Esophagus squamous epithelium (tissue), 4 donors: ENCODE measurements at regions not wholly inside any gene's neighbourhood (a gene's known extent, or its start where the extent isn't known, plus 50 kb on each side); places are given as distances from the start of the nearest gene placed in this dataset.

Source experiments
- CTCF ChIP-seq, 6 experiments: fragments of 450-650 bp in 4 of 6; fragments of 200-600 bp in 2 of 6; sonication (generic) in 2 of 6; IDR thresholded peaks; one replicate each; pipeline ENCODE4 v1.5.1; 2016 to 2019; ENCODE audit warnings: antibody characterized with exemption in 6 of 6, mild to moderate bottlenecking in 4 of 6, moderate library complexity in 4 of 6
- POLR2A ChIP-seq, 4 donors: fragments of 450-650 bp; IDR thresholded peaks; one replicate each; pipeline ENCODE4 v1.6.1; 2017; ENCODE audit warnings: antibody characterized with exemption in 4 of 4, mild to moderate bottlenecking in 4 of 4, moderate library complexity in 3 of 4

GRCh38 chr4:106816496-106816895 is 219.6 kb downstream of the DKK2 start:
- TF ChIP-seq CTCF (IDR thresholded peaks at IDR 0.05) (no peak), POLR2A (IDR thresholded peaks at IDR 0.05) (no peak)
